T47D (cell line): ENCODE measurements at regions not wholly inside any gene's neighbourhood (a gene's known extent, or its start where the extent isn't known, plus 50 kb on each side); places are given as distances from the start of the nearest gene placed in this dataset.
A peak's percentile ranks its signal among the peaks of the same experiment; 100 is the strongest.

Experiments
- DNase-seq, 2 experiments: peaks; one replicate each; pipeline versions ENCODE4 v3.0.0 to v3.0.0-alpha.2; 2011 to 2012; ENCODE audit warnings: low read depth in 1 of 2, low spot score in 1 of 2
- JUND ChIP-seq: IDR thresholded peaks from 2 replicates; pipeline ENCODE4 v1.6.1; 2012; ENCODE audit warnings: low read depth
- in situ Hi-C: cut with HindIII; loops from 2 replicates; pipeline ENCODE4 v1.10.0; 2016; ENCODE audit warnings: low sequenced_read_pairs, low pct_unique_long_range_greater_than_20kb

DNA sequence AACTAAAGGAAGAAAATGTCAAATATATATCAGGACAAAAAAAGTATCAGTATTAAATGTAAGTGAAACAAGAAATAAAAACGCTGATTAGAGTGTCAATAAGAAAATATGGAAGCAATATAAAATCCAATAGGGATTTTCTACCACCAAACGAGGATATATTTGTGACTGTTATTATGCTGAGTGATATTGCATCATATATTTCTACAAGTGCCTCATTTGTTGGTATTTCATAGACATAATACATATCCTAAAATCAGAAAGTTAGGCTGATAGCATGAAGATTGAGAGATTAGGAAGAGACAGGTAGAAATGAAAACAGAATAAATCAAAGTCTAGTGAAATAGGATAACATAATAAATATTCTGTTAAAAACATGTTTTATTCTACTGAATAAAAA is 429.2 kb upstream of the IRAK1BP1 start:
- in situ Hi-C loops = no loop called here
- no peak for TF ChIP-seq JUND
- no peak for DNase-seq

DNA sequence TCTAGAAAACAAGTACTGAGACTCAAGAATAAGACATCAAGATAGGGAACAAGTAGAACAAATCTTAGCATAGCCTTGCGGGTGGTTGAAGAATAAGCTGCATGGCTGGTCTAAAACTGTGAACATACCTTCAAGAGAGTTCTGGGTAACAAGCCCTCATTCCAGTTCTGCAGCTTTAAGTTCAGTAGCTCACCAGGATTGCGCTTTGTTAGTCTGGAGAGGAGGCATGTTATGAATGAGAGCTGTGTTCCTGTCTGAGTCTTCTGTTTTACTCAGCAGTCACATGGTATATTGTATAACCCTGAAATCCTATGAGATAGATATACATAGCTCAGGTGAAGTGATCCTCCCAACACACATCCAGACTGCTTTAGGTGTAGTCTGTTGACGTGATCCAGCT is 406.6 kb upstream of the IRAK1BP1 start:
- DNase-seq = peak in 1 of 2 experiments; percentile 68
- no peak for TF ChIP-seq JUND
- in situ Hi-C loops = no loop called here

DNA sequence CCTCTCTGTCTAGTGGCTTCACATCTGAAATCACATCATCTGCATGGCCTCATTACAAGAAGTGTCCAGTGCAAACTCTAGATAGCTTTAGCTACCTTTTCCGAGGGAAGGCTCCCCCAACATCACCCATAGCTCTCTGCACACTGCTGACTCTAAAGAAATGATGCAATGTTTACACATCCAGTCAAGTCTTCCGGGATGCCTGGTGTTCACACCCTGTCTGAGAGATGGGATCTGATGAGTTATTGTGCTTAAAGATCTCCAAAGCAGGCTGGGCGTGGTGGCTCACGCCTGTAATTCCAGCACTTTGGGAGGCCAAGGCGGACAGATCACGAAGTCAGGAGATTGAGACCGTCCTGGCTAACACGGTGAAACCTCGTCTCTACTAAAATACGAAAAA is 404.6 kb upstream of the IRAK1BP1 start:
- no peak for TF ChIP-seq JUND
- in situ Hi-C loops = no loop called here
- no peak for DNase-seq

GRCh38 chr6:78465059-78465634 is 402.2 kb upstream of the IRAK1BP1 start:
- no peak for TF ChIP-seq JUND
- in situ Hi-C loops = no loop called here
- no peak for DNase-seq

DNA sequence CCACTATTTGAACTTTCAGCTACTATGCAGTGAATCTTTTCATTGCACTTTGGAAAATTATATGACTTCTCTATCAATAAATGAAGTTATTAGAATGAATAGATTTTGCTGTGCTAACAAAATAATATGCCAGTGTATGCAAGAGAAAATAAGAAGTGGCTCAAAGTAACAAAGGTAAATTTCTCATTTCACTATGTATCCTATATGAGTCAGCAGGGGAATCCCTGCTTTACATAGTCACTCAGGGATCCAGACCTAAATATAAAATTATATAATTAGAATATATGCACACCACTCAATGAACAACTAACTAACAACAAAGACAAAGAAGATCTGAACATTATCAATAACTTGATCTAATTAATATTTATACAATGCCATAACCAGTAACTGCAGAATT is 390.8 kb upstream of the IRAK1BP1 start:
- DNase-seq = no peak
- in situ Hi-C loops = no loop called here
- TF ChIP-seq JUND = no peak

DNA sequence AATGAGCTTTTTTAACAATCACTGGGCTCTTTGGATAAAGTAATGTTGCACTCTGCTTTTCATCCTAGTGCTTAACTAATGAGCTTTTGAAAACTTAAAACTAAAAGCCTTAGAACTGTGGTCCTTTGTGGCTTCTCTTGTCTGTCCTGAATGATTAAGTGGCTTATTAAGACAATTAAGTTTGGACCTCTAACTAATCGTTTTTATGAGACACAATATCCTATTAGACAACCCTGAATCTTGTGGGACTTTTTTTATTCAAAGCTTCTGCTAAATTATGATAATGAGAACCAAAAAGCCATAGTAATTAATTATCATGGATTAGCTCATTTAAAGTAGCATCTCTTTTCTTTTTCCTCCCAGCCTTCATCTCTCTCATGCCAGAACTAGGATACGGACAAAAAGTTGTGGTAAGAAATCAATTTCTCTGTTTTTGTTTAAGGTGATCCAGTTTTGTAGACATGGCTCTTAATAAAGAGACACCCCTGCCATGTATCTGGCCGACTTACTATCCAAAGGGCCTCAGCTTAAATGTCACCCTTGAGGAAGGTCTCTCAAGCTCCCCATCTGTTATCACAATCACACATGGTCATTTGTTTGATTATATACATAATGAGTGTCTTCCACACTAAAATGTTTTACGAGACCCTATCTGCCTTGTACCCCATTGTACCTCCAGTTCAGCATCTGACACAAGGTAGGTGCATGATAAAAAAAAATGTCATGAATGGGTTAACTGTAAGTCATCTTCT is 384.4 kb upstream of the IRAK1BP1 start:
- in situ Hi-C loops = no loop called here
- TF ChIP-seq JUND = no peak
- no peak for DNase-seq

- DNase-seq = no peak
- no peak for TF ChIP-seq JUND
- in situ Hi-C loops = no loop called here
These were observed 383.7 kb upstream of the IRAK1BP1 start for GRCh38 chr6:78483553-78484197.

DNA sequence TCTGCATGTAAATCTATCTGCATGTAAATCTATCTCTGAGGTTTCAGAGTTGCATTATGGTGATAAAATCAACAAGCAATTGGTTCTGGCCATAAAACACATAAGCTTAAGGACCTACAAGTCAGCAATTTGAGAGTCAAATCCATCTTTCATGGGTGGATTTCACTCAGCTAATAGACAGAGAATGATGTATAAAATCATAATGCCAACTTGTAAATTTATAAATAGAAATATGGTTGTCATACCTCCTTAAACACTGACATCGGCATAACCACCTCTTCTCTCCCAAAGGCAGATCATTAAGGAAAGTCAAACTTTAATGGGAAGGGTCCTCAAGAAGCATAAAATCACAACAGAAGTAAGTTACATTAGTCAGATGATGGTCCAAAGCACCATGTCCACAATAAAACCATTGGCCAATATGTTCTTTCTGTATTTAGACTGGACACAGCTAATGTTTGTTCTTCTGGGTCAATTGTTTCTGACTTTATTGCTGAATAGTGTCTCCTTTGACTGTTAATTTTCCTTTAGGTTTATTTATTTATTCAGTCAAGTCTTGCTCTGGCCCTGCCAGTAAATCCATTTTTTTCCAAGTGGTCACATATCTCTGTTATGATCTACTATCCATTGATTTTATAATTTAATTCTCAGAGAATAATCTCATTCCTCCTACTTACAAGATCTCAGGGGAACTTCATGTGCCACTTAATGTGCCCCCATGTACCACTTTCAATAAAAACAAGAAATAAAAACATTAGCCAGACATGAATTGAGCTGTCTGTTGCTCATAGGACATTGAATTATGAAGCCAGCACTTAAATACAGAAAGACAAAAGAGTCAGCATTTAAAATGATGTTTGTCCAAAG is 382.9 kb upstream of the IRAK1BP1 start:
- no peak for TF ChIP-seq JUND
- in situ Hi-C loops = no loop called here

DNA sequence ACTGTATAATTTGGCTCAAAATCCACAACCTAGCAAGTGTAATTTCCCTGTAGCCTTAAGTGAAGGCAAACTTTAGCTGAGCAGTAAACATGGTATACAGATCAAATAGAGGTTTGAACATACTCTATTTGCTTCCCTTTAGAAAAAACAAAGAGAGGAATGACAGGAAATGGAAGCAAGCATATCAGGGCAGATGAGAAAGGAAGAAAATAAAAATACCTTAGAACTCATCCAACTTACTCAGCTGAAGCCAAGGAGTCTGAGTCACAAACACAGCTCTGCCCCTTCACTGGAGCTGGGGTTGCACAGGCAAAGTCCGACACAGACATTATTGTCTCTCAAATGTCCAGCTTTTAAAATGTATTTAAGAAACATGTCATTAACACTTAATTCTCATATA is 379.9 kb upstream of the IRAK1BP1 start:
- in situ Hi-C loops = no loop called here
- no peak for DNase-seq
- no peak for TF ChIP-seq JUND

More for the DNA sequence above, 382.9 kb upstream of the IRAK1BP1 start:
- no peak for DNase-seq

DNA sequence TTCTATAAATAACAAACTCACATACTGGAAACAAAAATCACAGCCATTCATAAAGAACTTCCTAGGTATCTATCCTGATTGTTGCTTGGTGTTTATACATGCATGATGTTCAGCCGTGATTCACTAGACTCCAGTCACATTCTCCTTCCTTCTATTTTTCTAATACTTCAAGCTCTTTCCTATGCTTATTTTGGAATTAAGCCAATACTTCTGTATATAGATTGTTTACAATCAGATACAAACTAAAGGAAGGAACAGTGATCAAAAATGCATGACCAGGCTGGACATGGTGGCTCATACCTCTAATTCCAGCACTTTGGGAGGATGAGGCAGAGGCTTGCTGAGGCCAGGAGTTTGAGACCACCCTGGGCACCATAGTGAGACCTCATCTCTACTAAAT is 377.5 kb upstream of the IRAK1BP1 start:
- DNase-seq = no peak
- TF ChIP-seq JUND = no peak
- in situ Hi-C loops = no loop called here

DNA sequence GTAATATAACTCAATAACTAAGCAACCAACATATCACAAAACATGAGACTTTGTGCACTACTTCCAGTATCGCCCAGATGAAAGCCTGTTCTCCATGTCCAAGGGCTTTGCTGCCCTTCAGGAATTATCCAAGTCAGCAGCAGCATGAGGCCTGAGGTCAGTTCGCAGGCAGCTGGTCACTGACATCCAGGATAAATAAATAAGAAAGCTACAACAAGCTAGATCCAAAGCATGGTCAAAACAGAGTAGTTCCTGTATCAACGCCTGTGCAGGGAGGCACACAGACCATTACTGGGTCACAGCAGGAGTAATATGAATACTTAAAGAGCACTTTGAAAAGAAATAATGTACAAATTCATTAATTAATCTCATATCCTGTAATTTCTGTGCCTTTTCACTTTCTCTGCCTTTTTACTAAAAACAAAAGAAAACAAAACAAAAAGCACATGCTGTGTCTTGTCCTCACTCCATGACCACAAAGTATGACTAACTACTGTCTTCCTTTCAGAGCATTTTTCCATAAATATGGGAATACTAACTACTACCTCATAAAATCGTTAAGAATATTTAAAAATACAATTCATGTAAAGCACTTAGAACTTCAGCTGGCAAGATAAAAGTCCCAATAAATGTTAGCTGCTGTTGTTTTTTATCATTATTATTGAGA is 374.9 kb upstream of the IRAK1BP1 start:
- no peak for TF ChIP-seq JUND
- in situ Hi-C loops = no loop called here

More for the DNA sequence above, 374.9 kb upstream of the IRAK1BP1 start:
- DNase-seq = no peak
